Thyroid gland (tissue), 4 donors: ENCODE measurements at regions not wholly inside any gene's neighbourhood (a gene's known extent, or its start where the extent isn't known, plus 50 kb on each side); places are given as distances from the start of the nearest gene placed in this dataset.

Source experiments
- DNase-seq, 2 donors: peaks; one replicate each; pipeline ENCODE4 v3.0.0-alpha.2; 2019
- H3K27ac ChIP-seq, 3 donors: fragments of 200-600 bp; sonication (generic); 1 replicate in 2 of 3; 2 replicates in 1 of 3; pipeline ENCODE4 v1.5.1; 2016 to 2019; ENCODE audit warnings: mild to moderate bottlenecking in 1 of 3, moderate library complexity in 1 of 3
- H3K27me3 ChIP-seq: fragments of 200-600 bp; sonication (generic); one replicate; pipeline ENCODE4 v1.5.1; 2019
- H3K36me3 ChIP-seq, 2 donors: fragments of 200-600 bp; sonication (generic); one replicate each; pipeline ENCODE4 v1.5.1; 2016 to 2019
- H3K4me1 ChIP-seq, 2 donors: fragments of 200-600 bp; sonication (generic); one replicate each; pipeline ENCODE4 v1.5.1; 2017 to 2019
- H3K4me3 ChIP-seq, 3 donors: fragments of 200-600 bp; sonication (generic); replicated peaks in 1 of 3; 1 replicate in 2 of 3; 2 replicates in 1 of 3; pipeline ENCODE4 v1.5.1; 2016; ENCODE audit warnings: mild to moderate bottlenecking in 1 of 3
- H3K9me3 ChIP-seq: fragments of 200-600 bp; sonication (generic); one replicate; pipeline ENCODE4 v1.5.1; 2017
- CTCF ChIP-seq, 6 experiments: fragments of 200-600 bp in 3 of 6; fragments of 450-650 bp in 3 of 6; sonication (generic) in 3 of 6; IDR thresholded peaks; one replicate each; pipeline ENCODE4 v1.5.1; 2016 to 2019; ENCODE audit warnings: antibody characterized with exemption in 6 of 6, mild to moderate bottlenecking in 2 of 6, inconsistent platforms in 1 of 6, moderate library complexity in 1 of 6
- POLR2A ChIP-seq, 2 donors: fragments of 450-650 bp; IDR thresholded peaks; one replicate each; pipeline ENCODE4 v1.6.1; 2017; ENCODE audit warnings: antibody characterized with exemption in 2 of 2, mild to moderate bottlenecking in 2 of 2, moderate library complexity in 1 of 2
- WGBS, 2 donors: methylation state at CpG; one replicate each; pipeline ENCODE4 v1.1.5; 2017; 5-methylcytosine and 5-hydroxymethylcytosine counted together
- intact Hi-C: fragments of 100-400 bp; cut with DNase I; formaldehyde crosslinking; loops from one replicate; pipeline ENCODE4 v1.15.1; 2023

- Histone ChIP-seq H3K27me3 (no peaks in the 10 kb centered on the region), H3K27ac (no peak overlapping the region), H3K9me3 (no peaks in the 10 kb centered on the region), H3K4me1 (no peaks in the 10 kb centered on the region), H3K36me3 (no peaks in the 10 kb centered on the region), H3K4me3 (no peak overlapping the region)
- intact Hi-C loops, result no loop called here
- TF ChIP-seq POLR2A (IDR thresholded peaks at IDR 0.05) (no peak), CTCF (IDR thresholded peaks at IDR 0.05) (no peak)
- WGBS, 2 donors, result 72 to 85% methylated on average over 21 of the region's 21 CpGs
- no peak for DNase-seq
Measured at GRCh38 chr9:85290019-85290418, 451.7 kb downstream of the AGTPBP1 start.

GRCh38 chr9:85289142-85289541 is 452.6 kb downstream of the AGTPBP1 start:
- Histone ChIP-seq H3K27me3 (no peaks in the 10 kb centered on the region), H3K9me3 (no peaks in the 10 kb centered on the region), H3K4me3 (no peak overlapping the region), H3K27ac (no peak overlapping the region), H3K4me1 (no peaks in the 10 kb centered on the region), H3K36me3 (no peaks in the 10 kb centered on the region)
- DNase-seq, result no peak
- intact Hi-C loops, result no loop called here
- TF ChIP-seq CTCF (IDR thresholded peaks at IDR 0.05), result no peak
- TF ChIP-seq POLR2A (IDR thresholded peaks at IDR 0.05), result no peak
- 95 to 98% methylated on average over 9 to 10 of the region's 18 CpGs for WGBS, 2 donors

- no peaks in the 10 kb centered on the region for H3K9me3 ChIP-seq
- no peak for DNase-seq
- 80 to 83% methylated on average over 3 of the region's 3 CpGs for WGBS, 2 donors
- no peaks in the 10 kb centered on the region for H3K27me3 ChIP-seq
- H3K4me3 ChIP-seq, result no peak overlapping the region
- H3K4me1 ChIP-seq, result no peaks in the 10 kb centered on the region
- no peaks in the 10 kb centered on the region for H3K36me3 ChIP-seq
- H3K27ac ChIP-seq, result no peak overlapping the region
- TF ChIP-seq CTCF (IDR thresholded peaks at IDR 0.05) (no peak), POLR2A (IDR thresholded peaks at IDR 0.05) (no peak)
- intact Hi-C loops, result no loop called here
Measured at GRCh38 chr9:85283421-85283820, 458.3 kb downstream of the AGTPBP1 start.

GRCh38 chr9:85278769-85279168 is 463.0 kb downstream of the AGTPBP1 start:
- Histone ChIP-seq H3K4me3 (no peak overlapping the region), H3K4me1 (no peaks in the 10 kb centered on the region), H3K27ac (no peak overlapping the region), H3K27me3 (no peaks in the 10 kb centered on the region), H3K9me3 (no peaks in the 10 kb centered on the region), H3K36me3 (no peaks in the 10 kb centered on the region)
- WGBS, 2 donors, result 74 to 85% methylated on average over 4 of the region's 4 CpGs
- no peak for DNase-seq
- intact Hi-C loops, result no loop called here
- TF ChIP-seq POLR2A (IDR thresholded peaks at IDR 0.05) (no peak), CTCF (IDR thresholded peaks at IDR 0.05) (no peak)

- no peaks in the 10 kb centered on the region for H3K27me3 ChIP-seq
- TF ChIP-seq CTCF (IDR thresholded peaks at IDR 0.05) (no peak), POLR2A (IDR thresholded peaks at IDR 0.05) (no peak)
- DNase-seq, result no peak
- no peak overlapping the region for H3K27ac ChIP-seq
- H3K9me3 ChIP-seq, result no peaks in the 10 kb centered on the region
- 45 to 47% methylated on average over 4 of the region's 4 CpGs for WGBS, 2 donors
- no peak overlapping the region for H3K4me3 ChIP-seq
- H3K4me1 ChIP-seq, result no peaks in the 10 kb centered on the region
- intact Hi-C loops, result no loop called here
- H3K36me3 ChIP-seq, result no peaks in the 10 kb centered on the region
Measured at GRCh38 chr9:85276741-85277140, 465.0 kb downstream of the AGTPBP1 start.
